Tibial nerve (tissue), 3 donors: ENCODE measurements at regions not wholly inside any gene's neighbourhood (a gene's known extent, or its start where the extent isn't known, plus 50 kb on each side); places are given as distances from the start of the nearest gene placed in this dataset.

Experiments used
- POLR2A ChIP-seq, 2 donors: fragments of 450-650 bp; IDR thresholded peaks; one replicate each; pipeline ENCODE4 v1.6.1; 2017; ENCODE audit warnings: antibody characterized with exemption in 2 of 2, mild to moderate bottlenecking in 2 of 2, moderate library complexity in 2 of 2
- TF ChIP-seq, protein P1 (sequence below), 5 experiments: fragments of 200-600 bp in 3 of 5; fragments of 450-650 bp in 2 of 5; sonication (generic) in 3 of 5; IDR thresholded peaks; one replicate each; pipeline ENCODE4 v1.5.1; 2016 to 2019; ENCODE audit warnings: antibody characterized with exemption in 5 of 5, mild to moderate bottlenecking in 3 of 5, moderate library complexity in 2 of 5

GRCh38 chr7:155363146-155363539 is 65.5 kb downstream of the INSIG1 start:
- TF ChIP-seq POLR2A (IDR thresholded peaks at IDR 0.05): no peak
- TF ChIP-seq, protein P1, sequence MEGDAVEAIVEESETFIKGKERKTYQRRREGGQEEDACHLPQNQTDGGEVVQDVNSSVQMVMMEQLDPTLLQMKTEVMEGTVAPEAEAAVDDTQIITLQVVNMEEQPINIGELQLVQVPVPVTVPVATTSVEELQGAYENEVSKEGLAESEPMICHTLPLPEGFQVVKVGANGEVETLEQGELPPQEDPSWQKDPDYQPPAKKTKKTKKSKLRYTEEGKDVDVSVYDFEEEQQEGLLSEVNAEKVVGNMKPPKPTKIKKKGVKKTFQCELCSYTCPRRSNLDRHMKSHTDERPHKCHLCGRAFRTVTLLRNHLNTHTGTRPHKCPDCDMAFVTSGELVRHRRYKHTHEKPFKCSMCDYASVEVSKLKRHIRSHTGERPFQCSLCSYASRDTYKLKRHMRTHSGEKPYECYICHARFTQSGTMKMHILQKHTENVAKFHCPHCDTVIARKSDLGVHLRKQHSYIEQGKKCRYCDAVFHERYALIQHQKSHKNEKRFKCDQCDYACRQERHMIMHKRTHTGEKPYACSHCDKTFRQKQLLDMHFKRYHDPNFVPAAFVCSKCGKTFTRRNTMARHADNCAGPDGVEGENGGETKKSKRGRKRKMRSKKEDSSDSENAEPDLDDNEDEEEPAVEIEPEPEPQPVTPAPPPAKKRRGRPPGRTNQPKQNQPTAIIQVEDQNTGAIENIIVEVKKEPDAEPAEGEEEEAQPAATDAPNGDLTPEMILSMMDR (IDR thresholded peaks at IDR 0.05): no peak
